ENCODE measurements at regions not wholly inside any gene's neighbourhood (a gene's known extent, or its start where the extent isn't known, plus 50 kb on each side); places are given as distances from the start of the nearest gene placed in this dataset.

- no peak for DNase-seq (ENCODE audit: low read depth)
Observed at GRCh38 chr10:1788401-1788800, 51.1 kb upstream of the ADARB2 start.
